HCT116 (cell line): ENCODE measurements at regions not wholly inside any gene's neighbourhood (a gene's known extent, or its start where the extent isn't known, plus 50 kb on each side); places are given as distances from the start of the nearest gene placed in this dataset.
"Not testable (repeated sequence)": the region's sequence is repeated elsewhere in the genome, so short reads cannot be mapped to it uniquely, and the experiment has no call there.

Experiments
- EGR1 ChIP-seq: IDR thresholded peaks from 2 replicates; pipeline ENCODE4 v1.6.1; 2012; ENCODE audit warnings: low read depth
- EZH2 ChIP-seq: fragments of 200-600 bp; sonication (generic); IDR thresholded peaks from 2 replicates; pipeline ENCODE4 v1.6.1; 2017; ENCODE audit warnings: antibody characterized with exemption, mixed run types
- EZH2phosphoT487 ChIP-seq: fragments of 200-600 bp; IDR thresholded peaks from 2 replicates; pipeline ENCODE4 v1.6.1; 2018; ENCODE audit warnings: antibody characterized with exemption, borderline replicate concordance
- JUND ChIP-seq: IDR thresholded peaks from 2 replicates; pipeline ENCODE4 v1.6.1; 2012
- POLR2A ChIP-seq: IDR thresholded peaks from 2 replicates; pipeline ENCODE4 v1.7.0; 2011; ENCODE audit warnings: borderline replicate concordance; ENCODE audit not compliant: insufficient read depth, insufficient read length; ENCODE audit errors: extremely low read depth
- POLR2AphosphoS5 ChIP-seq: IDR thresholded peaks from 2 replicates; pipeline ENCODE4 v1.6.1; 2011; ENCODE audit warnings: mild to moderate bottlenecking, low read depth, low read length, moderate library complexity
- RAD21 ChIP-seq: IDR thresholded peaks from 2 replicates; pipeline ENCODE4 v1.6.1; 2012; ENCODE audit warnings: low read depth, mild to moderate bottlenecking
- SP1 ChIP-seq: IDR thresholded peaks from 2 replicates; pipeline ENCODE4 v1.6.1; 2012; ENCODE audit warnings: low read depth
- SRF ChIP-seq: IDR thresholded peaks from 2 replicates; pipeline ENCODE4 v1.6.1; 2012; ENCODE audit warnings: low read depth
- TCF7L2 ChIP-seq: IDR thresholded peaks from 2 replicates; pipeline ENCODE4 v1.7.0; 2011; ENCODE audit warnings: borderline replicate concordance, inconsistent platforms; ENCODE audit not compliant: insufficient read depth, insufficient read length; ENCODE audit errors: extremely low read depth
- YY1 ChIP-seq: IDR thresholded peaks from 2 replicates; pipeline ENCODE4 v1.6.1; 2011; ENCODE audit warnings: low read length, low read depth, moderate library complexity, mild to moderate bottlenecking; ENCODE audit not compliant: insufficient replicate concordance; ENCODE audit errors: extremely low read depth
- TF ChIP-seq, protein P1 (sequence below), 3 experiments: fragments of 200-600 bp in 1 of 3; sonication (generic) in 1 of 3; IDR thresholded peaks in 2 of 3; conservative IDR thresholded peaks in 1 of 3; 2 replicates each; pipeline ENCODE4 v1.5.1; 2012 to 2017; ENCODE audit warnings: low read depth in 2 of 3, low read length in 2 of 3, antibody characterized with exemption in 1 of 3, borderline replicate concordance in 1 of 3, control low read depth in 1 of 3, mild to moderate bottlenecking in 1 of 3, mixed read lengths in 1 of 3, mixed run types in 1 of 3, moderate library complexity in 1 of 3; ENCODE audit not compliant: insufficient read depth in 1 of 3
- TF ChIP-seq, protein P2 (sequence below): IDR thresholded peaks from 2 replicates; pipeline ENCODE4 v1.6.1; 2012; ENCODE audit warnings: low read depth
- TF ChIP-seq, protein P3 (sequence below): IDR thresholded peaks from 2 replicates; pipeline ENCODE4 v1.6.1; 2012

DNA sequence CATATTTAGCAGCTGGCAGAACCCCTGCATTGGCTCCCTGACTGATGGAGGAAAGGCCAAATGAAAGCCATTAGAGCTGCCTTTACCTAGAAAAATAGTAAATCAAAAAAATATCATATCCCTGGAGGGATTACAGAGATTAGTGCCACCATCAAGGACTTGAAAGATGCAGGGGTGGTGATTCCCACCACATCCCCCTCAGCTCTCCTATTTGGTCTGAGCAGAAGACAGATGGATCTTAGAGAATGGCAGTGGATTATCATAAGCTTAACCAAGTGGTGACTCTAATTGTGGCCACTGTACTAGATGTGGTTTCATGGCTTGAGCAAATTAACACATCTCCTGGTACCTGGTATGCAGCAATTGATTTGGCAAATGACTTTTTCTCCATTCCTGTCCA is 114.9 kb upstream of the RMP24 start:
- TF ChIP-seq, protein P1, sequence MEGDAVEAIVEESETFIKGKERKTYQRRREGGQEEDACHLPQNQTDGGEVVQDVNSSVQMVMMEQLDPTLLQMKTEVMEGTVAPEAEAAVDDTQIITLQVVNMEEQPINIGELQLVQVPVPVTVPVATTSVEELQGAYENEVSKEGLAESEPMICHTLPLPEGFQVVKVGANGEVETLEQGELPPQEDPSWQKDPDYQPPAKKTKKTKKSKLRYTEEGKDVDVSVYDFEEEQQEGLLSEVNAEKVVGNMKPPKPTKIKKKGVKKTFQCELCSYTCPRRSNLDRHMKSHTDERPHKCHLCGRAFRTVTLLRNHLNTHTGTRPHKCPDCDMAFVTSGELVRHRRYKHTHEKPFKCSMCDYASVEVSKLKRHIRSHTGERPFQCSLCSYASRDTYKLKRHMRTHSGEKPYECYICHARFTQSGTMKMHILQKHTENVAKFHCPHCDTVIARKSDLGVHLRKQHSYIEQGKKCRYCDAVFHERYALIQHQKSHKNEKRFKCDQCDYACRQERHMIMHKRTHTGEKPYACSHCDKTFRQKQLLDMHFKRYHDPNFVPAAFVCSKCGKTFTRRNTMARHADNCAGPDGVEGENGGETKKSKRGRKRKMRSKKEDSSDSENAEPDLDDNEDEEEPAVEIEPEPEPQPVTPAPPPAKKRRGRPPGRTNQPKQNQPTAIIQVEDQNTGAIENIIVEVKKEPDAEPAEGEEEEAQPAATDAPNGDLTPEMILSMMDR (IDR thresholded peaks at IDR 0.05 in 2 of 3, conservative IDR thresholded peaks at IDR 0.05 in 1 of 3; ENCODE audit: borderline replicate concordance in 1 of 3, insufficient read depth in 1 of 3, low read depth in 2 of 3, low read length in 2 of 3): not testable (repeated sequence)
- TF ChIP-seq, protein P2, sequence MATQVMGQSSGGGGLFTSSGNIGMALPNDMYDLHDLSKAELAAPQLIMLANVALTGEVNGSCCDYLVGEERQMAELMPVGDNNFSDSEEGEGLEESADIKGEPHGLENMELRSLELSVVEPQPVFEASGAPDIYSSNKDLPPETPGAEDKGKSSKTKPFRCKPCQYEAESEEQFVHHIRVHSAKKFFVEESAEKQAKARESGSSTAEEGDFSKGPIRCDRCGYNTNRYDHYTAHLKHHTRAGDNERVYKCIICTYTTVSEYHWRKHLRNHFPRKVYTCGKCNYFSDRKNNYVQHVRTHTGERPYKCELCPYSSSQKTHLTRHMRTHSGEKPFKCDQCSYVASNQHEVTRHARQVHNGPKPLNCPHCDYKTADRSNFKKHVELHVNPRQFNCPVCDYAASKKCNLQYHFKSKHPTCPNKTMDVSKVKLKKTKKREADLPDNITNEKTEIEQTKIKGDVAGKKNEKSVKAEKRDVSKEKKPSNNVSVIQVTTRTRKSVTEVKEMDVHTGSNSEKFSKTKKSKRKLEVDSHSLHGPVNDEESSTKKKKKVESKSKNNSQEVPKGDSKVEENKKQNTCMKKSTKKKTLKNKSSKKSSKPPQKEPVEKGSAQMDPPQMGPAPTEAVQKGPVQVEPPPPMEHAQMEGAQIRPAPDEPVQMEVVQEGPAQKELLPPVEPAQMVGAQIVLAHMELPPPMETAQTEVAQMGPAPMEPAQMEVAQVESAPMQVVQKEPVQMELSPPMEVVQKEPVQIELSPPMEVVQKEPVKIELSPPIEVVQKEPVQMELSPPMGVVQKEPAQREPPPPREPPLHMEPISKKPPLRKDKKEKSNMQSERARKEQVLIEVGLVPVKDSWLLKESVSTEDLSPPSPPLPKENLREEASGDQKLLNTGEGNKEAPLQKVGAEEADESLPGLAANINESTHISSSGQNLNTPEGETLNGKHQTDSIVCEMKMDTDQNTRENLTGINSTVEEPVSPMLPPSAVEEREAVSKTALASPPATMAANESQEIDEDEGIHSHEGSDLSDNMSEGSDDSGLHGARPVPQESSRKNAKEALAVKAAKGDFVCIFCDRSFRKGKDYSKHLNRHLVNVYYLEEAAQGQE: not testable (repeated sequence)
- TF ChIP-seq POLR2AphosphoS5, YY1, SP1, JUND, POLR2A, SRF, EZH2, TCF7L2, EZH2phosphoT487, EGR1, RAD21: not testable (repeated sequence)
- TF ChIP-seq, protein P3, sequence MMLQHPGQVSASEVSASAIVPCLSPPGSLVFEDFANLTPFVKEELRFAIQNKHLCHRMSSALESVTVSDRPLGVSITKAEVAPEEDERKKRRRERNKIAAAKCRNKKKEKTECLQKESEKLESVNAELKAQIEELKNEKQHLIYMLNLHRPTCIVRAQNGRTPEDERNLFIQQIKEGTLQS: not testable (repeated sequence)
